ENCODE measurements at regions not wholly inside any gene's neighbourhood (a gene's known extent, or its start where the extent isn't known, plus 50 kb on each side); places are given as distances from the start of the nearest gene placed in this dataset.
"Not testable (repeated sequence)": the region's sequence is repeated elsewhere in the genome, so short reads cannot be mapped to it uniquely, and the experiment has no call there.

DNA sequence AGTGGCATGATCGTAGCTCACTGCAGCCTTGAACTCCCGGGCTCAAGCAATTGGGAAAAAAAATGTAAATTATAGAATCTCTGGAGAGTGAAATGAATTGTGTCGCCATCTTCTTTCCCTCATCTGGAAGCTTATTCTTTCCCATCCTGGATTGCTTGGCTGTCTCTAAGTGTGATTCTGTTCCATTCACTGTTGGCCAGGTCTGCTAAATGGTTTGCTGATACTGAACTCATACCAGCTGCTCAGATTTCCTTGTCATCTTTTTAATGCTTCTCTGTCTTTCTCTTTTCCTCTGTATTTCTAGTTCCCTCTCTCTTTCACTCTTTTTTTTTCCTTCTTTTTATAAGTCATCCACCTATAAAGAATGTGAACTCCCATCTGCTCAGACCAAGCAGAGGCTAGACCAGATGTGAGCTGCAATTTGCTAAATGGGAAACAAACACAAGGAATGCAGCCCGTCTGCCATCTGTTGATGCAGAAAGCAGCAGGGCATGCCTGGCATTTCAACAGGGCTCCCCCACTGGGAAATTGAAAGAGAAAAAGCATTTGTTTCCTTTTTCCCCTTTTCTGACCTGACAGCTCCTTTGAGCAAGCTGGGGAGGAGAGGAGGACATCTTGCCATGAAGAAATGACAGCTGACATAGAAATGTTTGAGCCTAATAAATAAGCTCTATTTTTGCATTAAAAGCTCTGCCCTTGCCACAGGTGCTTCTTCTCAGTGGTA is 1823.6 kb upstream of the FLRT2 start:
- no peak for DNase-seq (ENCODE audit: low read depth in 2 of 2)

- no peak for DNase-seq (ENCODE audit: low read depth in 2 of 2)
Observed at GRCh38 chr14:83707056-83707455, 1822.9 kb upstream of the FLRT2 start.

DNA sequence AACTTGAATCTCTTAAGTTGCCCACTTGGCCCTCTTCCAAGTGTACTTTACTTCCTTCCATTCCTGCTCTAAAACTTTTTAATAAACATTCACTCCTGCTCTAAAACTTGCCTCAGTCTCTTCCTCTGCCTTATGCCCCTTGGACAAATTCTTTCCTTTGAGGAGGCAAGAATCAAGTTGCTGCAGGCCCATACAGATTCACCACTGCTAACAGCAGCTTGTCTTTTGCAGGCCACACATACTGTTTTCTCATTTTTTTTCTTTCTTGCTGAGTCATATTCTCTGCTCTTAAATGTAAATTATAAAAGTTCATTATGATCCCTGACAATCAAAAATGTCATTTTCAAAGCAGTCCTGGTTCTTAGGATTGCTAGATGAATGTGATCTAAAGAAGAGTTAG is 1820.8 kb upstream of the FLRT2 start:
- DNase-seq (ENCODE audit: low read depth in 2 of 2), result no peak

DNA sequence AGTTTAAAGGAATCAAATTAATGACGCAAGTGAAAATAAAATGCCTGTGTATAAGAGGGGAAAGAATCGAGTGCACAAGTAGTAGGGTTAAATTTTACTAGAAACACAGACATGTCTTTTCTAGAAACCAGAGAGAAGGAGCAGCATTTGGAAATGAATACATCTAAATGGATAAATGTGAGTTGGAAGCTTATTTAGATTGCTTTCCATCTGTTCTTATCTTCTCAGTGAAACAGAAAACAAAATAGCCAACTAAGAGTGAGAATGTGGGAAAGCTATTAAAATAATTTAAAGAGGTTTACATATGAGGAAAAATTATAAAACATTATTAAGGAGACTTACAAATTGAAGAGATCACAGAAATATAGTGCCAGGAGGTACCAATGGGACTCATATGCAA is 1818.9 kb upstream of the FLRT2 start:
- no peak for DNase-seq (ENCODE audit: low read depth in 2 of 2)

DNA sequence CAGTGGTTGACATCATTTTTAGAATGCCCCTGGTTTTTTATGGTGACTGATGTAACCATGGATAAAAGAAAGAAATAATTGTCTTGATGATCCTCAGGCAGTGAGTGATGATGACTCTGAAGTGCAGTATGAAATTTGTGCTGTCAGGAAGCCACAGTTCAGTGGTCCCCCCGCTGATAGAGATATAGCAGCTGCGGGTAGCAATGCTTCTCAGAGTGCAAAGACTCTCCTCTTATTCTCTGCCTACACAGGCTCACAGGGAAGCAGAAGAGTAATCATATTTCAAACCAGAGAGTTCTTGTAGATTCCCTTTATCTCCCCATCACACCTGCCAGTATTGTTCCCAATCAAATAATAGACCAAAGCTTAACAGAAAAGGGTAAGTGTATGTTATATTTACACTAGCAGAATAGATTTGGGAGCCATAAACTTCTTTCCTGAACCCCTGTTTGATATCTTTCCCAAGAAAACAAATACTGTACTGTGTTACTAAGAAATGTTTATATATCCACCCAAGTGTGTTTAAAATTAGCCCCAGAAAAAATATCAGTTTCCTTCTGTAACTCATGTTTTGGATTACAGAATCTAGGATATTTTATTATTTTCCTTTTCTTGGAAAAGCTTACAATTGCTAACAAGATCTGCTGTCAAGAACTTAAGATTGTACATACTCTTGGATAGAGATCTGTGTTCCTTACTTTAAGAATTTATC is 1817.4 kb upstream of the FLRT2 start:
- no peak for DNase-seq (ENCODE audit: low read depth in 2 of 2)

- DNase-seq (ENCODE audit: low read depth in 2 of 2), result no peak
Observed at GRCh38 chr14:83713732-83714131, 1816.2 kb upstream of the FLRT2 start.

DNA sequence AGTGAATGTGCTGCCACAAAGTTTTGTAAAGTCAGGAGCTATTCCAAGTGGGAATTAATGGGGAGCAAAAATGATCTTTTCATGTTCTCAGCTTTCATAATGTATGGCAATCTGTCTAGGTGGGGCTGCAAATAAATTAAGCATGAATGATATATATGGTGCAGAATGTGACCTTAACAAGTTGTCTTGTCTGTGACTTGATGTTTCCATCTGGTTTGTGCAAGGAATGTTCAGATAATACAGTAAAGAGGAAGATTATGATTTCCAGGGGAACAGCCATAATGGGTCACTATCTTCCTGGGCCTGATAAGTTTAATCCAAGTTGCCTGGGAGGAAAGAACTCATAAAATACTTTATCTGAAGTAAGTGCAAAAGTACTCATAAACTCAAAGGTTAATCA is 1815.8 kb upstream of the FLRT2 start:
- no peak for DNase-seq (ENCODE audit: low read depth in 2 of 2)

DNA sequence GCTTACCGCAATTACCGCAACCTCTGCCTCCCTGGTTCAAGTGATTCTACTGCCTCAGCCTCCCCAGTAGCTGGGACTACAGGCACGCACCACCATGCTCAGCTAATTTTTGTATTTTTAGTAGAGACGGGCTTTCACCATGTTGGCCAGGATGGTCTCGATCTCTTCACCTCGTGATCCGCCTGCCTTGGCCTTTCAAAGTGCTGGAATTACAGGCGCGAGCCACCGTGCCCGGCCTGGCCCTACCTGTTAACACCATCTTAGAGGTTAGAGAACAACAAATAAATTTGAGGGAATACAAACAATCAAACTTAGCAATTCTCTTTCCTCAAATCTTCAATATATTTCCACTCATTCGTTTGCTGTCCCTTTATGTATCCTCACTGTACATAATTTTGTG is 1810.5 kb upstream of the FLRT2 start:
- DNase-seq (ENCODE audit: low read depth in 2 of 2), result not testable (repeated sequence)

DNA sequence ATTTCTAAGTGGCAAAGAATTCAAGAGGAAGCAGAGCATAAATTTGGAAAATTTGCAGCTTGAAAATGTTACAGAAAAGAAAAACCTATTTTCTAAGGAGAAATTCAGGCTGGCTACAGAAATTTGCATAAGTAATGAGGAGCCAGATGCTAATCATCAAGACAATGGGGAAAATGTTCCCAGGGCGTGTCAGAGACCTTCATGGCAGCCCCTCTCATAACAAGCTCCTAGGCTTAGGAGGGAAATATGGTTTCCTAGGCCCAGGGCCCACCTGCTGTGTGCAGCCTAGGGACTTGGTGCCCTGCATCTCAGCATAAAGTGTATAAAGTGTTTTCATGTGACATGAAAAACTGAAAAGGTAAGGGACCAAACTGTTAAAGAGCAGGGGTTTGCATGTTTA is 1796.3 kb upstream of the FLRT2 start:
- no peak for DNase-seq (ENCODE audit: low read depth in 2 of 2)

- DNase-seq (ENCODE audit: low read depth in 2 of 2), result no peak
Observed at GRCh38 chr14:83734431-83734830, 1795.5 kb upstream of the FLRT2 start.

GRCh38 chr14:83741269-83741668 is 1788.7 kb upstream of the FLRT2 start:
- DNase-seq (ENCODE audit: low read depth in 2 of 2), result no peak

- DNase-seq (ENCODE audit: low read depth in 2 of 2), result no peak
Observed at GRCh38 chr14:83744224-83744623, 1785.7 kb upstream of the FLRT2 start.

GRCh38 chr14:83744891-83745290 is 1785.1 kb upstream of the FLRT2 start:
- DNase-seq (ENCODE audit: low read depth in 2 of 2), result no peak

- DNase-seq (ENCODE audit: low read depth in 2 of 2), result no peak
Observed at GRCh38 chr14:83746336-83746735, 1783.6 kb upstream of the FLRT2 start.

DNA sequence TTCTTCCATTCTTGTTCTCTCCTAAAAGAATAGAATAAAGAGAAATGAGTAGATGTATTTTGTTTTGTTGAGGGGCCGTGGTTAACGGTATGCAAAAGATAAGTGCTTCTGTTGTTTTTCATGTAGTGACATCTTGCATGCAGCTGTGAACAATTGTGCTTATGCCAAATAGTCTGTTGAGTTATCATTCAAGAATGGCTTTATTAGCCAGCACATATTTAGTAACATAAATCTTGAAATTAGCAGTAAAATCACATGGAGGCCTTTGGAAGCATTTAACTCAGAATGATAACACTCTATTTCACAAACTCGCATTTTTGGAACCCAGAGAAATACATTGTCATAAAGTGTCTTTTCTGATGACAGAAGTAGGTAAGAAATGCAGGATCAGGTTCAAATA is 1772.0 kb upstream of the FLRT2 start:
- DNase-seq (ENCODE audit: low read depth in 2 of 2), result no peak

DNA sequence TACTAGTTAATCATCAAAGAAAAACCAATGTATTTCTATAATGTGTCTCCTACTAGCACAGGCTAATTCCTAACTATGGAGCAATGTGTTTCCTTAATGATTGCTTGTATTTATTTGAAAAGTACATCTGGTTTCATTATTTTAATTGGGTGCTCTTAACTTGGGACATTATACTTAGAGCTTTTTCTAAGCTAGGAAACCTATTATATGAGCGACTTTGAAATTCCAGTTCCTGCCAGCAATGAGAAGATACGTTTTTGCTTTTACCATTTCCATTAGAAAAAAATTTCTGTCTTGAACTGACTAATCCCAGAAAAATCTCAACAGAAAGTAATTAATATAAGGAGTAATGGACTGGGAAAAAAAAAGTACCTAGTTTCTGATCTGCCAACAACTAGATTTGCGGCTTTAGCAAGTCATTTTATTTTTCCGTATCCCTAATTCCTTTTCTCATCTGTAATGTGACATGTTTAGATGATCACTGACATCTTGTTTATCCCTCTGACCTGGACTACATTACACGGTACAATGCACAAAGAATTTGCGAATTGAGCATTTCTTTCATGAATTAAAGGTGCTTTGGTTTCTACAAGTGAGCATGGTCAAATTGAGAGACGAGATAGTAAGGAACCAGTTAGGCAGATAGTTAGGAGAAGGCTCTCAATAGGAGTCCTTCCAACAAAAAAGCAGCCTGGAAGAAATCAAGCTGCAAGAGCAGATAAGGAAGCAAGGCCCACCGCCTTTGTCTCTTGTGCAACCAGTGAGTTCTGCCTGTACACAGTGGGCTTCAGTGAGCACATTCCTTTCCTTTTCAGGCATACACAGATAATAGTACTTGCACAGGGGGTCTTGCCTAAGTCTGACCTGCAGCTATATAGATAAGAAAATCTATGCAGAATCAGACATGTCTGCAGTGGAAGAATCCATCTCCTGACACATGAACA is 1765.0 kb upstream of the FLRT2 start:
- no peak for DNase-seq (ENCODE audit: low read depth in 2 of 2)

GRCh38 chr14:83777516-83777915 is 1752.4 kb upstream of the FLRT2 start:
- DNase-seq (ENCODE audit: low read depth in 2 of 2), result no peak

GRCh38 chr14:83779266-83779665 is 1750.7 kb upstream of the FLRT2 start:
- no peak for DNase-seq (ENCODE audit: low read depth in 2 of 2)

GRCh38 chr14:83780321-83780720 is 1749.6 kb upstream of the FLRT2 start:
- DNase-seq (ENCODE audit: low read depth in 2 of 2), result no peak

DNA sequence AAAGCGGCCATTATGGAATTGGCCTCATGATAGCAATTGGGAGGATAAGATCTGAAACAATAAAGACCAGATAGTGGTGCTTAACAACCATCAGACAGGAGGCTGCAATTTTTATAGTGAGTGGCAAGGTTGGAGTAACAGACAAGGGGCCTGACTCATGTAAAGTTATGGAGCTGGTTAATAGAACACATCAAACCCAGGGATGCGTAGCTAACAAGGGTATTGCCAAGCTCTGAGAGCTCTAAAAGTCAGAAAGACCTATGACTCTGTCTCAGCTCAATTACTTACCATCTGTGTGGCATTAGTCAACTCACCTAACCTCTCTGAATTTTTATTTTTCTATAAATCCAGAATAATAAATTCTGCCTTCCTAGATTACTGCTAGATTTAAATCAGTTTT is 1731.5 kb upstream of the FLRT2 start:
- no peak for DNase-seq (ENCODE audit: low read depth in 2 of 2)

- DNase-seq (ENCODE audit: low read depth in 2 of 2), result no peak
Observed at GRCh38 chr14:83799233-83799632, 1730.7 kb upstream of the FLRT2 start.

DNA sequence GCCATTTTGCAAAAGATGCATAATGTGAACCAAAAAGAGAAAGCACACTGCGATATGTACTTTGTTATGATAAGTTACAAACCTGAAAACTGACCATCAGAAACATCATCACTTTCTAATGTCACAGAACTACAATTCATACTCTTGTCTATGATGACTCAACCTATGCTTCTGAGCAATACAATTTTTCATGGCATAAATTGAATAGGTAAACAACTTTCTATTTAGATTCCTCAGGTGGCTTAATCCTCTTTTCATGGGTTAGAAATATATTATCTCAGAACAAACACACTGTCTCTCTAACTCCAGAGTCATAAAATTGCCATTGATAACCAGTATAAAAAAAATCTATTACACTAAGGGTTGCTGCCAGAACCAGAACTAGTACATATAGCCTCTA is 1715.0 kb upstream of the FLRT2 start:
- DNase-seq (ENCODE audit: low read depth in 2 of 2), result no peak

Data from stimulated activated CD4-positive, alpha-beta T cell treated with anti-CD3 and anti-CD28 coated beads, Interleukin-12 subunit alpha, Interleukin-12 subunit beta, amount 100 ng/mL, for 24 hours (primary cell).